ENCODE measurements at regions not wholly inside any gene's neighbourhood (a gene's known extent, or its start where the extent isn't known, plus 50 kb on each side); places are given as distances from the start of the nearest gene placed in this dataset.
"Not testable (repeated sequence)": the region's sequence is repeated elsewhere in the genome, so short reads cannot be mapped to it uniquely, and the experiment has no call there.

DNA sequence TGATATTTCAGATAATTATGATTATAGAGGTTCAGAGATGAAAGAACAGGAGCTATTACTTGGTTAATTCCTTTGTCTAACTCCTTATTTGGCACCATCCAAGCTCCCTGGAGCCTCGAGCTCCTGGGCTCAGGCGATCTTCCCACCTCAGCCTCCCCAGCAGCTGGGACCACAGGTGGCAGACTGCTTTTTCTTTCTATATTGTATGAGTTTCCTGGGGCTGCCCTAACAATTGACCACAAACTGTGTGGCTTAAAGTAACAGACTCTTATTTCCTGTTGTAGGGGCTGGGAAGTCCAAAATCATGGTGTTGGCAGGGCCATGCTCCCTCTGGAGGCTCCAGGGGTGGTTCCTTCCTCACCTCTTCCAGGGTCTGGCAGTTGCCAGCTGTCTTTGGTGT is 163.3 kb upstream of the ADCY1 start:
- DNase-seq = no peak

DNA sequence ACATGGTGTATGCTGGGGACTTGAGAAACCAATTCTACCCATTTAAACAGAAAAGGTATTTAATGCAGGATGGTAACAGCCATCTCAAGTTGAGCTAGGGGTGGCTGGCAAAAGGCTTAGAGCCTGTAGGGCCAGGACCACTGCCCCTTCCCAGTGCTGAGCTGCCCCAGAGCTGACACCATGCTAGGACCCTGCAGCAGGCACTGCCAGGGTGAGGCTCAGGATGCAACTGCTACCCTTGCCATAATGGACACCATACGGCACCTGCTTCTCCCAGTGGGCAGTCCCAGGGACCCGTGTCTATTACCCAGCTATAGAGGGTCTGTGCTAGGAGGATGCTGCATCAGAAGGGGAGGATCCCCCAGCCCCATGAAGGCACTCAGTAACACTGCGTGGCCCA is 160.7 kb upstream of the ADCY1 start:
- DNase-seq = no peak

DNA sequence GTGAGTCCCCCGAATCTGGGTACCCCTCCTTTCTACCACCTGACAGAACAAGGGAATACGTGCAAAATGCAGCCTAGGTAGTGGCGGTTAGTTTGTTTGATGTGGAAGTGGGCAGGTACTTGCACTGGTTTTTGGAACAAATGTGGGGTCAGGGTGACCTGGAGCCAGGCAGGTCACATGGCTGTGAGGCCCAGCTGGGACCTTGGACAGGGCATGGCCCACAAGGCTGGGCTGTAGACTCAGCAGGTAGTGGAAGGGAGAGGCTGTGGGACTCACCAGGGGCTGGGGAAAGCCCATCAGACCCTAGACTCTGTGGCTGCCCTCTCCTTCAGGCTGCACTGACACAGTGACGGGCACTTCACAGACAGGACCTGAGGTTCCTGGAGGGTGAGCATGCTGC is 159.9 kb upstream of the ADCY1 start:
- DNase-seq = no peak

DNA sequence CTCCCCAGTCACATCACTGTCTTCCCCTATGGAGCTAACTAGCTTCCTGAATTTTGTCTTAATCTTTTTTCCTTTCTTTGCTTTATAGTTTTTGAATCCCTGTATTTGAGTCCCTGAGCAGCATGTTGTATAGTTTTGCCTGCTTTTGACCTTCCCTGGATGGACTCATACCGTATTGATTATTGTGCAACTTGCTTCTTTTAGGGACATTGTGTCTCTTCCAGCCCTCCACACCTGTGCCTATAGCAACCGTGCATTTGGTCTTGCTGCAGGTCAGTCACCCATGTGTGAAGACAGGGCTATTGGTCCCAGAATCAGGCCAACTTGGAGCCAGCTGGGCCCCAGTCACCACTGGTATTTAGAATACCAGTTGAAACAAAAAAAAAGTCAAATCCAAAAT is 158.9 kb upstream of the ADCY1 start:
- DNase-seq = no peak

DNA sequence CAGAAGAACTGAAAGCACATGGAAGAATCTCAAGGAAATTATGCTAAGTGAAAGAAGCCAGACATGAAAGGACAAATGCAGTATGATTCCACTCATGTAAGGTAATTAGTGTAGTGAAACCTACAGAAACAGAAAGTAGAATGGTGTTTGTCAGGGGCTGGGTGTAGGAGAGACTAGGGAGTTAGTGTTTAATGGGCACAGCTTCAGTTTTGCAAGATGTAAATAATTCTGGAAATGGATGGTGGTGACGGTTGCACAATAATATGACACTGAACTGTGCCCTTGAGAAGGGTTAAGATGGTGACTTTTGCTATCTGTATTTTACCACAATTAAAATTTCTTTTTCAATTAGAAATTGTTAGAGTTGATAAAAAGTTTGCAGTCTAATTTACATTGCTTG is 157.3 kb upstream of the ADCY1 start:
- no peak for DNase-seq

DNA sequence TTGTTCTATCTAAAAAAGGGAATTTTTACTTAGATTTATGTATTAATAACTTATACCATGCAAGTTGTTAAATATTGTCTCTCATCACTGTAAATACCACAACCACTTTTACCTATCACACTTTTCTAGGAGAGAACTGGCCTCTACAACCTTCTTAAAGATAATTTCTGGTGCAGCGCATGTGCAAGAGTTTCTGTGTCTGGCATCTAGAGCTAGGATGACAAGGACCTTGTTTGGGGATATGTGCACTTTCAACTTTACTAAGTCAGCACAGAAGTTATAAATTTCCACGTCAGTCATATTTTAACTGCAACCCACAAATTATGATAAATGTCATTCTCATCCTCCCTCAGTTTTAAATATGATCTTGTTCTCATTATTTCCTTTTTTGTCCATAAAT is 156.9 kb upstream of the ADCY1 start:
- DNase-seq = no peak

DNA sequence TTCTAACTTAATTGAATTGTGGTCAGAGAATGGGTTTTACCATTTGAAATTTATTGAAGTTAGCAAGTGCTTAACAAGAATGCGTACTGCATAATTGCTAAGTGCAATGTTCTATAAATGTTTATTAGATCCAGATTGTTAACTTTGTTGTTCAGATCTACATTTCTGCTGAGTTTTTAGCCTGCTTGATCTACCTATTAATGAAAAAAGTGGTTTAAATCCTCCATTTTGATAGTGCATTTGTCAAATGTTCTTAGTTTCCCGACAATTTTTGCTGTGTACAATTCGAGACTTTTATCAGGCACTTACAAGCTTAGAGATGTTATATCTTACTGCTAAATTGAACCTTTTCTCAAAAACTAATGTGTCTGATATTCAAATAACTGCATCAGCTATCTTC is 156.4 kb upstream of the ADCY1 start:
- no peak for DNase-seq

DNA sequence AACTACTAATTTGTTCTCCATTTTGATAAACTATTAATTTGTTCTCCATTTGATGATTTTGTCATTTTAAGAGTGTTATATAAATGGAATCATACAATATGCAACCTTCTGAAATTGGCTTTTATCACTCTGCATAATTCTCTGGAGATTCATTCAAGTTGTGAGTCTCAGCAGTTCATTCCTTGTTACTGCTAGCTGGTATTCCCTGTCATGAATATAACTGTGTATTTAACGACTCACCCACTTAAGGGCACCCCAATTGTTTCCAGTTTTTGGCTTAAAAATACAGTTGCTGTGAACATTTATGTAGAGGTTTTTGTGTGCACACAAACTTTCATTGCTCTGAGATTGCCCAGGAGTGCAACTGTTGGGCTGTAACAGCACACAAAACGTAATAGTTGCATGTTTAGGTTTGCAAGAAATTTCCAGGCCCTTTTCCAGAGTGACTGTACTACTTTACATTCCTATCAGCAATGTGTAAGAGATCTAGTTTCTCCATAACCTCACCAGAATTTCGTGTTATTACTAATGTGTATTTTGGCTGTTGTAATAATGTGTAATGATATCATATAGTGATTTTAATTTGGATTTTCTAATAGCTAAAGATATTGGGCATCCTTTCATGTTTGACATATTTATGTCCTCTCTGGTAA is 153.2 kb upstream of the ADCY1 start:
- no peak for DNase-seq

DNA sequence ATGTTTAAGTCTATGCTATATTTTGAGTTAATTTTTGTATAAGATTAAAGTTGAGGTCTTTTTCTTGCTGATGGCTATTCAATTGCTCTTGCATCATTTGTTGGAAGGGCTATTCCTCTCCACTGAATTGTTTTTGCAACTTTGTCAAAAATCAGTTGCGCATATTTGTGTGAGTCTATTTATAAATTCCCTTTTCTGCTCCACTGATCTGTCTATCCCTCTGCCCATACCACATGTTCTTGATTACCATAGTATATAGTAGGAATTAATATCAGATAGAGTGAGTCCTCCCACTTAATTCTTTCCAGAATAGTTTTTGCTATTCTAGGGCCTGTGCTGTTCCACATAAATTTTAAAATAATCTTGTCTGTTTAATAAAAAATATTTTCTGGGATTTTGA is 152.4 kb upstream of the ADCY1 start:
- DNase-seq = no peak

DNA sequence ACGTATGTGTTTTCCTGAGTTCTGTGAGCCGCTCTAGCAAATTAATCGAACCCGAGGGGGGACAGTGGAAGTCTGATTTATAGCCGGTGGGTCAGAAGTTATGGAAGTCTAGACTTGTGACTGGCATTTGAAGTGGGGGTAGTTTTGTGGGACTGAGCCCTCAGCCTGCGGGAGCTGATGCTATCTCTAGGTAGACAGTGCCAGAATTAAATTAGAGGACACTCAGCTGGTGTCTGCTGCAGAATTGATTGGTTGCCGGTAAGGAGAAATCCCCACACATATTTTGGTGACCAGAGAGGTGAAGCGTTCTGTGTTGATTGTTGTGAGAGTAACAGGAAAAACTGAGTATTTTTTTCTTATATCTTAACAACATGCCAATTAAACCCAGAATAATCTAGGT is 143.8 kb upstream of the ADCY1 start:
- DNase-seq = no peak

DNA sequence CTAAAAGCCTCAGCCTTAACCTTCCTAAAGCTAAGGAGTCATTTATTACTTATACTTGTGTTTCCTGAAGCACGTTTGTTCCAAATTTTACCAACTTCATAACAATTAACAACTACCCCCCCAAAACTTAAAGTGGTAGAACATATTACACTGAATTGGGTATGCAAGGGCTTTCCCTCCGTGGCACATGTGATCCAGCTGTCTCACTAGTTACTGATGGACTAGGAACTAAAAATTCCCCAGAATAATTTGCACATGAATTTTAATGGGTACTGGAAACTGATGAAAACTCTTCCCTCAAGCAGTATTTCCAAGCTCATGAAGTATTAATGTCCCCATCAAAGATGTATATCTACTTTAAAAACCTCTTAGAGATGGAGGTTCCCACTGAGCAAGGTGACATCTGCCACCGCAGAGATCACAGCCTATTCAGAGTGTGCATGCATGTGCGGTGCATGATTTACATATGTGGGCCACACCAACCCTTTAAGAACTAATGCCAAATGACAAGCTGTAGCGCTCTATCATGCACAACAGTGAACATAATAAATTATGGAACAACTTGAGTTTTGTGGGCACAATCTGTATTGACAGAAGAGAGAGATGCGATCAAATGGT is 139.9 kb upstream of the ADCY1 start:
- no peak for DNase-seq

DNA sequence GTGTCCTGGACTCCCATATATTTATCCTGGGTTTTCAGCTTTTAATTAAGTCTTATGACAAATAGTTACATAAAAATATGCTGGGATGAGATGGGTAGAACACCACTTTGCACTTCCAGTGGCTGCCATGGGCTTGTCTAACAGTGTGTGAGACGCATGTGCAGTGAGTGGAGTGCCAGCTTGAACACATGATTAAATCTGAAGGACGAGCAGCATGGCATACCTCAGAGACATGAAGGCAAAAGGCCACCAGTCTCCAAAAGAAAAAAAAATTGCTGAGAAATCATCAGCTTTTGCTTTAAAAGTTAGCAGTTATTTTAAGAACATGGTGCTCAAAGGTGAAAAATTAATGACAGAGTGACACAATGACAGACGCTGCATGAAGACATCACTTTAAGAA is 139.0 kb upstream of the ADCY1 start:
- no peak for DNase-seq

DNA sequence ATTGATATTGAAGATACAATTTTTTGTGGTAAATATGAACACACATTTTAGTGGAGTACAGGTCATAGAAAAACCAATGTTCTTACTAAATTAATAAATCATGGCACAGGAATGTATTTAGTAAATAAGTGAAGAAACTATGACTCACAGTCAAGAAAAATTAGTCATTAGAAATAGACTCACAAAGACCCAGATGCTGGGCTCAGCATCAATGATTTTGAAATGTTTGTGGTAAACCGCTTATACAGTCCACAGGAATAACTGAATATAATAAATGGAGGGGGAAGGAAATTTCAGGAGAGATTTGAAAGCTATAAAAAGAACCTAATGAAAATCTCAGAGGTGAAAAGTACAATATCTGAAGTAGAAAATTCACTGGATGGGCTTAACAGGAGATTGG is 138.3 kb upstream of the ADCY1 start:
- DNase-seq = no peak

DNA sequence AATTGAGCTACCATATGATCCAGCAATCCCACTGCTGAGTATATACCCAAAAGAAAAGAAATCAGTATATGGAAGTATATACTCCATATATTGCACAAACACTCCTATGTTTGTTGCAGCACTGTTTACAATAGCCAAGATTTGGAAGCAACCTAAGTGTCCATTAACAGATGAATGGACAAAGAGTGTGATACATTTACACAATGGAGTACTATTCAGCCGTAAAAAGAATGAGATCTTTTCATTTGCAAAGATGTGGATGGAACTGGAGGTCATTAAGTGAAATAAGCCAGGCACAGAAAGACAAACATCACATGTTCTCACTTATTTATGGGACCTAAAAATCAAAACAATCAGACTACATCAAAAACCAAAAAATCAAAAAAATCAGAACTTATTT is 133.4 kb upstream of the ADCY1 start:
- not testable (repeated sequence) for DNase-seq

DNA sequence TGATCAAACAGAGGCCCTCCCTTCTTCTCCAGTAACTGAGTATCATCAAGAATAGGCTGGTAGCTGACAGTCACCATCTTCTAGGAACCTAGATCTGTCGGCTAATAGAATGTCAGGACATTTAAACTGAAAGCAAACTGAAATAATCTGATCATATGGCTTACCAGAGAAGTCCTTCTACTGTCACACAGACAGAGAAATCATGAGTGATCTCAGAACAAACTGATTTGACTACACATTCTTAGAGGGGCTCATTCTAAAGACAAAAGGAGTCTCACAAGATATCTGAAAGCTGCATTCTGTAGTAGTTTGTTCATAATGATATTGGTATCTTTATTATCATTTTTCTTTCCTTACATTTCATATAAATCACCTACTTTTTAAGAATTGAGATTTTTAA is 130.9 kb upstream of the ADCY1 start:
- no peak for DNase-seq

DNA sequence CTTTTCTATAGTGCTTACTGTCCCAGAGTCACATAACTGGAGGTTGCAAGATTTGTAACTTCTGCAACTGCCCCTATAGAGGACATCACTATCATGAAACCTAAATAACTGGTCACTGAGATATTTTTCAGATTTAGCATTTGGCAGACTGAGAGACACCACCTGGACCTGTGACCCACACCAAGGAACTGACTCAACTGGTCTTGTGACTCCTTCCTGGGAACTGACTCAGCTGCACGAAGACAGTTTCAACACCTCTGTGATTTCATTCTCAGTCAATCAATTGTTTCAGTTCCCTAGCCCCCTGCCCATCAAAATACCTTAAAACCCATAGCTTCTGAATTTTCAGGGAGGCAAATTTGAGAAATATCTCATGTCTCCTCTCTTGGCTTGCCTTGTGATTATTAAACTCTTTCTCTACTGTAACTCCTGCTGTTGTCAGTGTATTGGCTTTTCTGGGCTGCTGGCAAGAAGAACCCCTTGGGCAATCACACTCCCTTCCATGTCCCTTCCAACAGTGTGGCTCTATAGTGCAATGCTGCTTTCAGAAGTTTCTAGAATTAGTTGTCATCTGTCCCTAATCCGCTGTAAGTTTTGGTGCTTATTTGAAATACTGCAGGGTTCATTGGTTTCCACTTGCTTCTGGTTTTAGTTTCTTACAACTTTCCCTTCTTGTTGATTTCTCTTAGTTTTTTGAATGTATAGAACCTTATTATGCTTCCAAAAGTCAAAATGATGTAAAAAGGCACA is 127.8 kb upstream of the ADCY1 start:
- DNase-seq = no peak

DNA sequence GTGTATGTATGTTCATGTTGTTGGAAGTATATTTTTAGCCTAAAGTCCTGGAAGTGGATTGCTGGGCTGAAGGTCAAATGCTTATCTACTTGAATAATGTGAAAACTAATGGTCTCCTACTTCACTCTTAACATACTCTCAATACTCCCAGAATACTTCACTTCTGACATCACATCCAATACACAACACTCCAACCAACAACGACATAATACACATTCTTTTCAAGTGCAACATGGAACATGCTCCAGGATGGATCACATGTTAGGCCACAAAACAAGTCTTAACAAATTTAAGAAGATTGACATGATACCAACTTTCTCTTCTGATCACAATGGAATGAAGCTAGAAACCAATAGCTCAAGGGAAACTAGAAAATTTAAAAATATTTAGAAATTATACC is 126.9 kb upstream of the ADCY1 start:
- no peak for DNase-seq

DNA sequence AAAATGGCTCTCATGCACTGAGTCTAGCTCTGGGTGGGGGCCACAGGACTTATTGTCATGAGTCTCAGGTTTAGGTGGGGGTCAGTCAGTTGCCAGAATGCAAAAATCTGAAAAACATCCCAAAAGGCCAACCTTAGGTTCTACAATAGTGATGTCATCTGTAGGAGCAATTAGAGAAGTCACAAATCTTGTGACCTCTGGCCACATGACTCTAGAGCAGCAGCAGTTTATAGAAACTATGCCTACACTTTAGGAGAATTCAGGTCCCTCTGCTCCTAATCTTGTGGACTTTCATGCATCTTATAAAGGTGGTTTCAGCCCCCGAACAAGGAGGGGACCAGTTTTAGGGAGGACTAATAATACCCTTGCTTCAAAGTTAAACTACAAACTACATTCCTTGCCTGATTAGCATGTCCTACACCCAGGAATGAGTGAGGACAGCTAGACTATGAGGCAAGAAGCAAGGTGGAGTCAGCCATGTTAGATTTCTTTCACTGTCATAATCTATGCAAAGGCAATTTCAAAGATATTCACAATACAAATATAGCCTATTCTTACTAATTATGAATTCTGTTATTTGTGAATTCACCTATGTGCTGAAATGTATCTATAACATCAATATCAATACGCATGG is 123.5 kb upstream of the ADCY1 start:
- DNase-seq = no peak

DNA sequence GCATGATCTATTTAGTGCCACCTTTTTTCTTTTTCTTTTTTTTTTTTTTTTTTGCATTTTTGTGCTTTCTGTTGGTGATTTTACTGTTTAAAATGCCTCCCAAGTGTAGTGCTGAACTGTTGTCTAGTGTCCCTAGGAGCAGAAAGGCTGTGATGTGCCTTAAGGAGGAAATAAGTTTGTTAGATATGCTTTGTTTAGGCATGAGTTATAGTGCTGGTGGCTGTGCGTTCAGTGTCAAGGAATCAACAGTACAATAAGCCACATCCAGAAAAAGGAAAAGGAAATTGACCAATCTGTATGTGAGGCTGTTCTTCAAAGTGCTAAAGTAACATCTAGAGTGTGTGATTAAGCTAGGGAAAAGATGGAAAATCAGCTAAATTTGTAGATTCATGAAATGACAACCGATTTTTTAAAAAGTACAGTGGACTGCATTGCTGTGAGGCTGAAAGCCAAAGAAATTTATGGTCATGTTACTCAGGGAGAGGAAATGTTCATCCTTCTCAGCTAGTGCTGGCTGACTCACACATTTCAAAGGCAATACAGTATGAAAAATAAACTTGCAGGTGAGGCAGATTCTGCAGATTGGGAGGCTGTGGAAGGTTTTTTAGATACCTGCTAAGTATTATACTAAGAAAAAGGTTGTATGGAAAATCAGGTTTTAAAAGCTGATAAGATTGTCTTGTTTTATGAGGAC is 122.7 kb upstream of the ADCY1 start:
- no peak for DNase-seq

DNA sequence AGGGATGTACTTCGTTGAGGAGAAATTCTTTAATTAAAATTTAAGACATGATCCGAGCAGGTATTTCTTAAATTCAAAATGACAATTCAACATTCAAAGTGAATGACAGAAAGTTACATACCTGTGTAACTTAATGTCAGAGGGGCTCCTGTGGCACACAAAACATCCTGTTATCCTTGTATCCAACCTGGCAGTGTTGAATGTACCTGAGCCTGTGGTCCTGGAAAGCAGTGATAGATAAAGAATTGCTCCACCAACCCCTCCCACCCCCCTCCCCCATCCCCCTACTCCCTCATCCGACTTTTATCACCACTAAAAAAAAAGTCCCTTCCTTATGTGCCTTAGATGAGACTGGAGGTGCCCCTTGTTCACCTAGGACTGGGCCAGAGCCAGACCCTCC is 119.4 kb upstream of the ADCY1 start:
- DNase-seq = no peak

DNA sequence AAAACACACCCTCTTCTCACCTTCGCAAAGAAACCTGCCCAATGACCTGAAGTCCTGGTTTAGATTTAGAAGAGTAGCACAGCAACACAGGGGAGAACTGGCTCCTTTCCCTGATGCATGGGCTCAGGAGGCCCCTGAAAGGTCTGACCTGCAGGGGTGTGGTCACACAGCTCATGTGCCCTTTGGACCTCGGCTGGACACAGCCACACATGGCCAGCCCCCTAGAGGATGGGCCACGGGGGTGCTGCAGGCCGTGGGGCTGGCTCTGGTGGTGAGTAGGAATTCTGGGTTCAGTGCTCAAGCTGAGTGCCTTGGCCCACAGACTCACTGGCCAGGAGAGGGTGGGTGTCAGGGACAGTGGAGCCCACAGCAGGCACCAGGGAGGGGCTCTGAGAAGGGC is 118.5 kb upstream of the ADCY1 start:
- no peak for DNase-seq

DNA sequence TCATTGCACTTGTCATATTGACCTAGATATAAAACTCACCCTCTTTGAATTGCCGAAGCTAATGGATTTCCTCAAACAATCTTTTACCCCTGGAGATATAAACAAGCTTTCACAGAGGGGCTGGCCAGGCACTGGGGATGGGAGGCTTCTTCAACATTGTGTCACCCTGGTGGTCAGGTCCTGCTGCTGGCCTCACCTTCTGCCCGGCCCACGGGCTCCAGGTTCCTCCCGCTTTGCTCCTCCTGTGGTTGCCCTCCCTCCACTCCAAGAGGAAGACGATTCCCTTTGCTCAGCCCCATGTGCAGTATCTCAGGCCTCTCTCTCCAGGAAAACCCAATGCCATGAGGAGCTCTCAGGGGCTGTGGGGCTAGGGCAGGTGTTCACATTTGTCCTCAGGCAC is 118.1 kb upstream of the ADCY1 start:
- DNase-seq = no peak

DNA sequence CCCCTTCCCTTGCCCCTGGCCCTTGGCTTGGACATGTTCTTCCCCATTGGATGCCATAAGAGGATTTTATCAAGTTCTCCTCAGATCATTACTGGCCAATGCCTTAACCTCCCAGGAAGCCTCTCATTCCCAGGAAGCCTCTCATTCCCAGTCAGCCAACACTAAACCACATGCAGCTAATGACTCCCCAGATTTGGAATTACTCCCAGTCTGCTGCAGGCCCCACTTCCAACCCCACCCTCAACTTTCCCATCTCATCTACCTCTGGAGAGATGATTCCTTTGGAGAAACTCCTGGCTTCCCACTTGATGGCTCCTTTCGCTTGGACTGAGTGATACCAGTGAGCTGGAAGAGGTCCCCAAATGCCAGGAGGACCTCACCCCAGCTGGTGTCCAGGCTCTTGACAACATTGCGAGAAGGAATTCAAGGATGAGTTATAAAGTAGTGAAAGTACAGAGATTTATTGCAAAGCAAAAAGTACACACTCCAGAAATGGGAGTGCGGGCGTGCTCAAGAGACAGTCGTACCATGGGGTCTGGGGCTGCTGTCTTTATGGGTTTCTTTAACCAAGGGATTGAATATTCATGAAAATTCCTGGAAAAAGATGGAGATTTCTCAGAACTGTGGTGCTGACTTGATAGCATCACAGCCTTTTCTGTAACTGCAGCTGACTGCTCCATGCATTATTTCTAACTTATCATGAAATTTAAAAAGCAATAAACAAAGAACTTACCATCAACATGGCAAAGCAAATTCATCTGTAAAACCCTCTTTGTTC is 117.2 kb upstream of the ADCY1 start:
- DNase-seq = no peak

Measured in NCI-H2171 treated with DMSO at 0.1 percent for 48 hours (cell line).